ENCODE measurements at regions not wholly inside any gene's neighbourhood (a gene's known extent, or its start where the extent isn't known, plus 50 kb on each side); places are given as distances from the start of the nearest gene placed in this dataset.
"Not testable (repeated sequence)": the region's sequence is repeated elsewhere in the genome, so short reads cannot be mapped to it uniquely, and the experiment has no call there.

GRCh38 chr5:63400079-63400478, 562.2 kb downstream of the HTR1A start:
- no peak overlapping the region for H3K27ac Mint-ChIP-seq
- no peaks in the 10 kb centered on the region for H3K36me3 Mint-ChIP-seq
- no peak overlapping the region for H3K4me3 Mint-ChIP-seq
- H3K27me3 Mint-ChIP-seq (ENCODE audit: low read depth) = no peaks in the 10 kb centered on the region
- peaks cover 7% of the 10 kb centered on the region for H3K4me1 Mint-ChIP-seq
- H3K9me3 Mint-ChIP-seq = no peaks in the 10 kb centered on the region
- no peak for DNase-seq (ENCODE audit: low spot score in 2 of 2, unreplicated experiment in 2 of 2)
- no peak for TF ChIP-seq CTCF (IDR thresholded peaks at IDR 0.05; ENCODE audit: unreplicated experiment)

GRCh38 chr5:63398346-63398745, 563.9 kb downstream of the HTR1A start:
- no peak for DNase-seq (ENCODE audit: low spot score in 2 of 2, unreplicated experiment in 2 of 2)
- Mint-ChIP-seq H3K27me3 (ENCODE audit: low read depth) (no peaks in the 10 kb centered on the region), H3K4me3 (no peak overlapping the region), H3K4me1 (peaks cover 3% of the 10 kb centered on the region), H3K9me3 (no peaks in the 10 kb centered on the region), H3K27ac (no peak overlapping the region), H3K36me3 (no peaks in the 10 kb centered on the region)
- no peak for TF ChIP-seq CTCF (IDR thresholded peaks at IDR 0.05; ENCODE audit: unreplicated experiment)

DNA sequence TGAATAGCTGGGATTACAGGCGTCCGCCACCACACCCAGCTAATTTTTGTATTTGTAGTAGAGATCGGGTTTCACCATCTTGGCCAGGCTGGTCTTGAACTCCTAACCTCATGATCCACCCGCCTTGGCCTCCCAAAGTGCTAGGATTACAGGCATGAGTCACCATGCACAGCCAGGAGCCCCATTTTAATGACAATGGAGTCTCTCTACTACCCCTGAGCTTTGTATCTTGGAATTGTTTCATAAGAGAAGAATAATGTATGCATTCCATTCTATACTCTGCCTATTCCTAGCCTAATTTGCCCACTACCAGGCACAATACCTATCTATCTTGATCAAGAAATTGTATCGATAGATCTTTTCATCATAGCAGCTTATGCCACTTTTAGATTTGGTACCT, 574.1 kb downstream of the HTR1A start:
- H3K4me3 Mint-ChIP-seq; H3K27me3 Mint-ChIP-seq (ENCODE audit: low read depth); H3K36me3 Mint-ChIP-seq; H3K27ac Mint-ChIP-seq; H3K4me1 Mint-ChIP-seq; DNase-seq (ENCODE audit: low spot score in 2 of 2, unreplicated experiment in 2 of 2); H3K9me3 Mint-ChIP-seq: not testable (repeated sequence)

DNA sequence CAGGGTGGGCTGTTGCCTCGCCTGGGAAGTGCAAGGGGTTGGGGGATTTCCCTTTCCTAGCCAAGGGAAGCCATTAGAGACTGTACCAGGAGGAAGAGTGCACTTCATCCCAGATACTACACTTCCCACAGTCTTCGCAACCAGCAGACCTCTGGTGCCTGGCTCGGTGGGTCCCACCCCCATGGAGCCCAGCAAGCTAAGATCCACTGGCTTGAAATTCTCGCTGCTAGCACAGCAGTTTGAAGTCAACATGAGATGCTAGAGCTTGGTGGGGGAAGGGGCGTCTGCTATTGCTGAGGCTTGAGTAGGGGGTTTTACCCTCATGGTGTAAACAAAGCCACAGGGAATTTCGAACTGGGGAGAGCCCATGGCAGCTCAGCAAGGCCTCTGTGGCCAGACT, 586.4 kb downstream of the HTR1A start:
- H3K9me3 Mint-ChIP-seq = peaks cover 33% of the 10 kb centered on the region
- DNase-seq (ENCODE audit: low spot score in 2 of 2, unreplicated experiment in 2 of 2) = no peak
- H3K27me3 Mint-ChIP-seq (ENCODE audit: low read depth) = no peaks in the 10 kb centered on the region
- no peak for TF ChIP-seq CTCF (IDR thresholded peaks at IDR 0.05; ENCODE audit: unreplicated experiment)
- H3K36me3 Mint-ChIP-seq = peaks cover 3% of the 10 kb centered on the region
- no peak overlapping the region for H3K4me3 Mint-ChIP-seq
- peaks cover 16% of the 10 kb centered on the region for H3K4me1 Mint-ChIP-seq
- H3K27ac Mint-ChIP-seq = no peak overlapping the region

GRCh38 chr5:63374085-63374484, 588.2 kb downstream of the HTR1A start:
- no peaks in the 10 kb centered on the region for H3K27me3 Mint-ChIP-seq (ENCODE audit: low read depth)
- H3K36me3 Mint-ChIP-seq = no peaks in the 10 kb centered on the region
- no peak overlapping the region for H3K27ac Mint-ChIP-seq
- DNase-seq (ENCODE audit: low spot score in 2 of 2, unreplicated experiment in 2 of 2) = no peak
- peaks cover 18% of the 10 kb centered on the region for H3K4me1 Mint-ChIP-seq
- peaks cover 23% of the 10 kb centered on the region for H3K9me3 Mint-ChIP-seq
- TF ChIP-seq CTCF (IDR thresholded peaks at IDR 0.05; ENCODE audit: unreplicated experiment) = no peak
- H3K4me3 Mint-ChIP-seq = no peak overlapping the region

GRCh38 chr5:63351164-63351563, 611.1 kb downstream of the HTR1A start:
- Mint-ChIP-seq H3K27me3 (ENCODE audit: low read depth) (no peaks in the 10 kb centered on the region), H3K9me3 (no peaks in the 10 kb centered on the region), H3K27ac (no peak overlapping the region), H3K4me3 (no peak overlapping the region), H3K4me1 (no peaks in the 10 kb centered on the region), H3K36me3 (no peaks in the 10 kb centered on the region)
- no peak for DNase-seq (ENCODE audit: low spot score in 2 of 2, unreplicated experiment in 2 of 2)
- no peak for TF ChIP-seq CTCF (IDR thresholded peaks at IDR 0.05; ENCODE audit: unreplicated experiment)
